Activated CD4-positive, alpha-beta T cell treated with anti-CD3 and anti-CD28 coated beads, Interleukin-2, amount 50 U/mL, for 1 hour (primary cell): ENCODE measurements at regions not wholly inside any gene's neighbourhood (a gene's known extent, or its start where the extent isn't known, plus 50 kb on each side); places are given as distances from the start of the nearest gene placed in this dataset.
A peak's percentile ranks its signal among the peaks of the same experiment; 100 is the strongest.
"Not testable (repeated sequence)": the region's sequence is repeated elsewhere in the genome, so short reads cannot be mapped to it uniquely, and the experiment has no call there.

Source experiments
- DNase-seq: peaks from one replicate; pipeline ENCODE4 v3.0.0-alpha.2; 2020

DNA sequence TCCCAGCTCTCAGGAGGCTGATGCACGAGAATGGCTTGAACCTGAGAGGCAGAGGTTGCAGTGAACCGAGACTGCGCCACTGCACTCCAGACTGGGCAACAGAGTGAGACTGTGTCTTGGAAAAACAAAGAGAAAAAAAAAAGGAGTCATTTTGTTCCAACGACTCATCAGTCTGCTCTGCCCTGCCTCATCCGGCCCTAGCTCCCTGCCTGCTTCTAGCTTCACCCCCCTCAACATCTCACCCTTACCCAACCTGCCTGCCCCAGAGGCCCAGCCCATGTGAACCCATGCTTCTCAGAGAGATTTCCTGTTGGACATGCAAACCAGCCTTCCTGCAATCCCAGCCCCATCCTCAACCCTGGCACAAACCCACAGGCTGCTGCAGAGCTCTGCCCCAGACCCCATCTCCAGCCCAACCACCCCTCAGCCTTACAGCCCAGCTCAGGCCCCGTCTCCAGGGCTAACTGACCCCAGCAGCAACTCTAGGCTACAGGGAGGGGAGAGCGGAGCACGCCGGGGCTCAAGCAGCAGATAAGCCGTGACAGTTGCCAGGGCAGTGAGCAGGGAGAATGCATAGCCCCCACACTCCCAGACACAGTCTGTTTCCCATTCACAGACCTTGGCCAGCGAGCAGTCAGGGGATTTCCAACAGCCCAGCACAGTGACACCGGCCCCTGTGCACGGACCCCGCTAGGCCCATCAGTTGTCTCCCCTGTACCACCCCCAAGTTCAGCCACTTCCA, 86.0 kb upstream of the KCTD7 start:
- DNase-seq: no peak

DNA sequence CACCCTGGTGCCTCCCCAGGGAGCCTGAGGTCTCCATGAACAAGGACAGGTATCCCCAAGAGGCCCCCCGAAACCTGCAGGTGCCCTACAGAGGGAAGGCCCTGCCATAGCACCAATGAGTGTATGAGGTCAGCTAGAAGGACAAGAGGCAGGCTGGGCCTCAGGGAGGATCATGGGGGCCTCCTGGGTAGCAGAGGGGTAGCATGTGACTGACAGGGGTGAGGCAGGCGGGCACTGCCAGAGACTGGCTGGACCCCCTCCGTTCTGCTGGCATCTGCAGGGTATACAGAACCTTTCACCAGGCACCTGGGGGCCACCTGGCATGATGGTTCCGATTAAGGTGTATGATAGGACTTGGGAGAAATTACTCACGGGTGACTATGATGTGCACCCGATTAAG, 79.2 kb upstream of the KCTD7 start:
- no peak for DNase-seq

DNA sequence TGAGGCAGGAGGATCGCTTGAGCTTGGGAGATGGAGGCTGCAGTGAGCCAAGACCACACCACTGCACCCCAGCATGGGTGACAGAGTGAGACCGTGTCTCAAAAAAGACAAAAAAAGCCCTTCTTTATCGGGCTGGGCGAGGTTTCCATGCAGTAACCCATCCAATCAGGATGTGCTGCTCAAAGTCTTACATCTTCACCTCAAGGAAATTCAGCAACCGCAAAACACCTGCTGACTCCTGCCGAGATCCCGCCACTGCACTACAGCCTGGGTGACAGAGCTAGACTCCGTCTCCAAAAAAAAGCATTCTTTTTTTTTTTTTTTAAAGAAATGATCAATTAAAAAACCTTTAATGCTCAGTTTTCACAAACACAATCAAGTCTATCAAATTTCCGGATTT, 75.7 kb upstream of the KCTD7 start:
- no peak for DNase-seq

DNA sequence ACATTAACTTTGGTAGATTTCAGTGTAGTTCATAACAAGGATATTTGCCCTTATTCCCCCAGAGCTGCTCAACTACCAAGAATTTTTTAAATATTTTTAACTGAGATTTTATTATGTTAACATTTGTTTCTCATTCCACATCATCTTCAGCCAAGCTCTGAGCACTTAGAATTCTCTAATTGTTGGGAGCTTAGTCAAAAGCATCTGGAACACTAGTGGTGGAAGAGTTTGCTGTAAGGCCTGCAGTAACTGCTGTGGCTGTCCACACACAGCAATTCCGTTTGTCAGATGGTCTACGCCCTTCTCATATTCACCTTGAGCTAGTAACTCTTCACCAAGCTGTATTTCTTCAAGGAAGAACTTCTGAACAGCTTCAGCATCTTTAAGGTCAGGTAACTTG, 75.0 kb upstream of the KCTD7 start:
- not testable (repeated sequence) for DNase-seq

DNA sequence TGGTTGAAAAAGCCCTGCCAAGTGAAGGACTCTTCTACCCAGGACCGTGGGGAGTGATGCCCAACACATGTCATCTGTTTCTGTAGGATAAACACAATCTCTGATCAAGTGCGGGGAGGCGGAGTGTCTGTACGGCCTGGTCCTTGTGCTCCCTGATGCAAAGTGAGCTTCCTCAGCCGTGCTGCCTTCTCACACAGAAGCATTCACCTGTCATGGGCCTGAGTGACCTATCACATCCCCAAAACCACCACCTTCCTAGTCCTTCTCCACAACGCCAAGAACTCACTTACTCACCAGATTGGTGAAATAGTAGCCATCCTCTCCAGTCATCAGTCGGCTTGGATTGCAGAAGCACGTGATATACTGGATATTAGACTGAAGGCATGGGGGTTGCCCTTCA, 74.4 kb upstream of the KCTD7 start:
- DNase-seq: not testable (repeated sequence)

DNA sequence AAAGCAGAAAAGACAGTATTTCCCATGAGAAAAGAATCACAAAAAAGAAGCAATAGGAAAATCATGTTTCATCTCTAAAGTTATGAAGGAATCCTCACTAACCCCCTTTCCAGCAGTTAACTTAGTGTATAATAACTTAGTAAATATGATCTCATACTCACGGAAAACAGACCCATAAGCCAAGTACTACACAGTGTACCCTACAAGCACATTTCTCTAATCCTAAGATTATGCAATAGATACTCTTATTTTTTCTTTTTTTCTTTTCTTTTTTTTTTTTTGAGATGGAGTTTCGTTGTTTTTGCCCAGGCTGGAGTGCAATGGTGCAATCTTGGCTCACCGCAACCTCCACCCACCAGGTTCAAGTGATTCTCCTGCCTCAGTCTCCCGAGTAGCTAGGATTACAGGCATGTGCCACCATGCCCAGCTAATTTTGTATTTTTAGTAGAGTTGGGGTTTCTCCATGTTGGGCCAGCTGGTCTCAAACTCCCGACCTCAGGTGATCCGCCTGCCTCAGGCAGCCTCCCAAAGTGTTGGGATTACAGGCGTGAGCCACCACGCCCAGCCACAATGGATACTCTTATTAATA, 73.7 kb upstream of the KCTD7 start:
- not testable (repeated sequence) for DNase-seq

DNA sequence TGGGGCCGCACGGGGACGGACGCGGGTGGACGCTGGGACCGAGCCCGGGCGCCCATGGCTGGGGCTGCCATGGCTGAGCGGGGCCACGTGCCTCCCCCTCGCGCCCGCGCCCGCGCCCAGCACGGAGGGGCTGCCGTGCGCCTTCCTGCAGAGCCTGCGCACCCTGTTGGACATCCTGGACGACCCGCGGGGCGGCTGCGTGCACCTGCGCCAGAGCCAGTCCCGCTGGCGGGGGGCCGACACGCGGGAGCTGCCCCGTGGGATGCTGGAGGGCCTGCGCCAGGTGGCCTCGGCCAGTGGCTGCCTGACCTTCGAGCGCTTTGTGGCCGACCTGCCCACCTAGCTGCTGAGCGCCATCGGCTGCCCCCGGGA, 72.5 kb upstream of the KCTD7 start:
- DNase-seq: no peak

DNA sequence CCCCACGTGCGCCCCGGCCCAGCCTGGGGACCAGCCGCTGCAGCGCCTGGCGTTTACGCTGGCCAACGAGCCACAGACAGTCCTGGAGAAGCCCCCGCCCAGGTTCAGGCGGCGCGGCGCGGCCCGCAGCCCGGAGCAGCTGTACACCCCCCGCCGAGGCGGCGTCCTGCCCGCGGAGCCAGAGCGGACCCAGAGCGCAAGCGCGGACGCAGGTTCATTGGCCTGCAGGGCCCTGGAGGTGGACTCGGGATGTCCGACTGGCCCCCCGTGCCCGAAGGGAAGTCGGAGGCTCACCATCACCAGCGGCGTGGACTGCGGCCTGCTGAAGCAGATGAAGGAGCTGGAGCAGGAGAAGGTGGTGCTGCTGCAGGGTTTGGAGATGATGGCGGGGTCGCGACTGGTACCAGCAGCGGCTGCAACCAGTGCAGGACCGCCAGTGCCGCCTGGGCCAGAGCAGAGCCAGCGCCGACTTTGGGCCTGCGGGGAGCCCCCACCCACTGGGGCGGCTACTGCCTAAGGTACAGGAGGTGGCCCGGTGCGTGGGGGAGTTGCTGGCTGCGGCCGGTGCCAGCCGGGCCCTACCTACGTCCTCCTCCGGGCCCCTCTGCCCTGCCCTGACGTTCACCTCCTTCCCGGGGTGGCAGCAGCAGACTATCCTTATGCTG, 72.0 kb upstream of the KCTD7 start:
- DNase-seq: no peak

DNA sequence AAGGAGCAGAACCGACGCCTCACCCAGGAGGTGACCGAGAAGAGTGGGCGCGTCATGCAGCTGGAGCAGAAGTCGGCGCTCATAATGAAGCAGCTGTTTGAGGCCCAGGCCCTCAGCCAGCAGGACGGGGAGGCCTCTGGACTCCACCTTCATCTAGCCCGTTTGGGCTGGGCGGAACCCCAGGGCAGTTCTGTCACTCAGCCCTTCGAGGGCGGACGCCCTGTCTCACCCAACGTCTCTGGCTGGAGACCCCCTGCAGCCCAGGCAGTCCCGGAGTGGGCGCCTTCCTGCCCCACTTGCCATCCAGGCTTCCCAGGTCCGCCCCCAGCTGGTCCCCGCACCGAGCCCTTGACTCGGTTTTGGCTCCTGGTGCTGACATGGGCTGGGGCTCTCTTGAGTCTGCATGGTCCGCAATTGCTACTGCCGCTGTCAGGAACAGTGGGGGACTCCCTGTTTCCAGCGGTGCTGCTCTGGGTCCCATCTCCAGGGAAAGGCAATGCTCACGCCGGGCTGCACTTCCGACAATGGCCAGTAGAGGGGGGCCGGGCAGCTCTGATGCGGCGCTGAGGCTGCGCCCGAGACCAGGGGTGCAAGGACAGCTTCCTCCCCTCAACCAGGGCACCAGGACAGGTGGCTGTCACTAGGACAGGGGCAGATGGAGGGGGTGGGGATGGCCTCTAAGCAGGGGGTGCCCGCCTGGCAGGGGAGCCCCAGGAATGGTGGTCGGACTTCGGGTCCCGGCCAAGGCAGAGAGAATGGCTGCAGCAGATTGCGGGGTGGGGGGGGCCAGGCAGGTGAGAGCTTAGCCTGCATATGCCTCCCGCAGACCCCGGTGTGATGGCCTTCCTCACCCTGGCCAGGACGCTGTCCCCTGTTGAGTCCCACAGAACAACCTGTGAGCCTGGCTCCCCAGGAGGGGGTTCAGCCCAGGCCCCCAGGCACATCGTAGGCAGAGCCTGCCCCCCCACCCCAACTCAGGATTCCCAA, 71.2 kb upstream of the KCTD7 start:
- DNase-seq: peak; percentile 79

DNA sequence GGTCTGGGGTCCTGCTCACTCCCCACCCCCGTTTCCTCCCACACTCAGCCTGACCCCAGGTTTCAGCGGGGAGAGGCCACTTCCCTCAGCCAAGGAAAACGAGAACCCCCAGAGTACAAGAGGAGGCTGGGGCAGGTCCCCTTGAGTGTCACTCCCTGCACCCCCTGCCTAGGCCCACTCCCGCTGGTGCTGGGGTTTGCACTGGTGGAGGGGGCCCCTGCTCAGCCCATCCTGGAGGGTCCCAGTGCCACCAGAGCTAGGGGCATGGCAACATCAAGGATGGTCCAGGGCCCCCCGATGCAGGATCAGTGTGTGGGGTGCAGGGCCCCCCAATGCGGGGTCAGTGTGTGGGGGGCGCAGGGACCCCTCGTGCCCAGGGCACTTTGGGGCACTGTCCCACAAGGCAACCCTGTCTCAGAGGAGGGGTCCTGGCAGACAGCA, 70.5 kb upstream of the KCTD7 start:
- no peak for DNase-seq

DNA sequence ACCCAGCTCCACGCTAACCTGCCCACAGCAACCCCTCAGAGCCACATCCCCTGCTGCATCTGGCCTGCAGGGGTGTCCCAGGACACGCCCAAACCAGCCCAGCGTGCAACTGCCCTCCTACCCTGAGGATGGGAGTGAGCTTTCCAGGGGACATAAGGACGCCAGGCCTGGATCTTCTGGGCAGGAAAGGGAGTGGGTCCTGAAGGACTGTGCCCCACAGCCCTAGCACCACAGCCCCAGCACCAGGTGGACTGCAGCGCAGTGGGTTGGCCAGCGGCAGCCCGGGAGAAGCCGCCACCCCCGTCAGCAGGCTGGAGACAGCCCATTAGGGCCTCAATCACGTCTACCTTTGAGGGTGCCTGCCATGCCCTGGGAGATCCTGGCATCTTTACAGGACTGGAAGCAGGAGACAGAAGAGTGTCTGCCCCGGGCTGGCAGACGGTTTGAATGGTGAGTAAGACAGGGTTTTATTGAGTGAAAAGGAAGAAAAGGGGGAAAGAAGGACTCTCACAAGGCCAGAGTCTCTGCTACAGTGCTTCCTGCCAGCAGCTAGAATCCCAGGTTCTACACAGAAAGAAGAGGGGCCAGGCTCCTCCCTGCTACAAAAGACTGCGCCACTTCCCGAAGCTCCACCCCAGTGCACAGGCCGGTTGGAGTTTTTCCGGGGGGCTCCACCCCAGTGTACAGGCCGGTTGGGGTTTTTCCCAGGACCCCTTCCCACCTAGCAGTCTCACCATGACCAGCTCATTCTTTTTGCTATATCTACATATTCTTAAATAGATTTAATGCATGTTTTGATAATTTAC, 69.8 kb upstream of the KCTD7 start:
- DNase-seq: no peak

DNA sequence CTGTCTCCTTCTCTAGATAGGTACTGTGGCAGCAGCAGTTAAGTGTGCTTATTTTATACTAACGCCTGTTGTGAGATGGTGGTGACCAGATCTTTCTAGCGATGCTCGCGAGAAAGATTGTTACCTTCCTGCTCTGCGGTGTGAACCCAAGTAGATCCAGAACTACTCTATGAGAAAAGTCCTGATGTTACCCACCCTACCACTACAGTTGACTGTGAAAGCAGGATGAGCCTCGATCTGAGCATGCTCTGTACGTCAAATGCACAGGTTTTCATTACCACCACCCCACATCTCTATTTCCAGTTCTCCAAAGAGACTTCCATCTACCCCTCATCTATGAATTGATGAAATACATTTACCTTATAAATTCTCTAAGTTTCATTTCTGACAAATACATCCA, 64.6 kb upstream of the KCTD7 start:
- DNase-seq: no peak

DNA sequence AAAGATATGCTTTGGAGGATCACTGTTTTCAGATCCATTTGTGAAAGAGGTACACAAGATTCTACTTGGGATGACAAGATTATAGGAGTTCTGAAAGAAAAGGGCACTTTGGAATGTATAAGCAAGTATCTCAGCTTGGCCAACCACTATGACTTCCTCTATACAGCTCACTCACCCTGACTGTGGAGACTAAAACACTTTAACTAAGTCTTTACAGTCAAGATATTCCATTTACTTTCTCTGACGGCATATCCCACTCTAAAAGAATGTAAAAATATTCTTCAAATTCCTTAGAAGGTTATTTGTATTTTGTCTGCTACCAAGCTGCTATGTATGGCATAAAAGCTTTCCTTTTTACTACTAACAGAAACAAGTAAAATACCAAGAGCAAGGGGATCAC, 58.5 kb upstream of the KCTD7 start:
- not testable (repeated sequence) for DNase-seq

DNA sequence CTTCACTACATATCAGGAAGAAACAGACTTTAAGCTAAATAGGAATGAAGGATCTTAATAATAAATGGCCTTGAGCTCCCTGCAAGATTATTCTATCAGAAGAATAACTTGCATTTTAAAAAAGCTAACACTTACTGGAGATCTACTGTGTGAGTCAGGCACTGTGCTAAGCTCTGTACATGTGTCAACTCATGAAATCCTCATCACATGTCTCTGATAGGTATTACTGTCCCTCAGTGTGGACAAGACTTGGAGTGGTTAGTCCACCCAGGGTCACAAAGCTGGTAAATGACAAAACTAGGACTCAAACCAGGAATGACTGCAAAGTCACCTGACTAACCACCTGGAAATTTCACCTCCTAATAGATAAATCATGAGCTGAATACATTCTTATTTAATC, 57.1 kb upstream of the KCTD7 start:
- no peak for DNase-seq

DNA sequence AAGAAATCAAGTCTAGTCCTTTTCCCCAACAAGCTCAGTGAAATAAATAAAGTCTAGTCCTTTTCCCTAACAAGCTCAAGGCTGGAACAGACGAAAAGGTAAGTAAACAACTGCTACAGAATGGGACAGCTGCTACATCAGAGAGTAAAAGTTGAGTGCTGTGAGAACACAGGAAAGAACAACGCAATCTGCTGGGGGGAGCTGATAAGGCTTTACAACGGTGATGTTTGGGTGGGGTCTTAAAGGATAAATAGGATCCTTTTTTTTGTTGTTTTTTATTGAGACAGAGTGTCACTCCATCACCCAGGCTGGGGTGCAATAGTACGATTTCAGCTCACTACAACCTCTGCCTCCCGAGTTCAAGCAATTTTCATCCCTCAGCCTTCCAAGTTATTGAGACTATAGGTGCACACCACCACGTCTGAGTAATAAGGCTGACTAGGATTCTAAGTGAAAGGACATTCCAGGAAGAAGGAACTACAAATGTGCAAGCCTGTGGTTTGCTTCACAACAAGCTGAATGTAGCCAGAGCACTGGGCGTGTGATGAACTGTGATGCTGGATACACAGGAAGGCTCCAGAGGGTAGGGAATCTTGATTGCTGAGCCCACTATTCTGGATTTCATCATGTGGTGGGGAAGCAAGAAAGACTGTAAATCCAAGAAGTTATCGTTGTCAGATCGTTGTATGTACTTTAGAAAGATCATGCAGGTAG, 54.7 kb upstream of the KCTD7 start:
- not testable (repeated sequence) for DNase-seq

DNA sequence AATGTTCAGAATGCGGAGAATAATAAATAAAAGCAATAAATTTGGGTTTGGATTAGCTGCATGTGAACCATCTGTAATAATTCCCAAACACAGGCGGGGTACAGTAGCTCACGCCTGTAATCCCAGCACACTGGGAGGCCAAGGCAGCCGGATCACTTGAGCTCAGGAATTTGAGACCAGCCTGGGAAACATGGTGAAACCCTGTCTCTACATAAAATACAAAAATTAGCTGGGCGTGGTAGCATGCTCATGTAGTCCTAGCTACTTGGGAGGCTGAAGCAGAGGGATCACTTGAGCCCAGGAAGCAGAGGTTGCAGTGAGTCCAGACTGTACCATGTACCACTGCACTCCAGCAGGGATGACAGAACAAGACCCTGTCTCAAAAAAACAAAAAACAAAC, 53.9 kb upstream of the KCTD7 start:
- DNase-seq: not testable (repeated sequence)

DNA sequence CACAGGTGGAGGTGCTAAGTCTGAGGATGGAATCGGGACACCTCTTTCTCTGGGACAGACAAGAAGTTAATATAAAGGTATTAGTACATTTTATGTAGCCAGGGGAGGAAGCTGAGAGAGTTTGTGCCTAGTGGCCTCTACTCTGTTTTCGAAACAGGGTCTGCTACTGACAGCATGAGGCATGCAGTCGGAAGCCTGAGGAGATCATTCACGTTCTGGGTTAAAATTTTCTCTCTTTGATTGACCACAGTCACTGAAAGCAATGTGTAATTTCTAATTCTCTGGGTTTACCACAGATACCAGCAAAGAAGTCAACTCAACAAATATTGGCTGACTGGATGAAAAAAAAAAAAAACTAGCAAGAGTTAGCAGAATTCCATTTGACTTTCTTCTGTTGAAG, 53.3 kb upstream of the KCTD7 start:
- no peak for DNase-seq

DNA sequence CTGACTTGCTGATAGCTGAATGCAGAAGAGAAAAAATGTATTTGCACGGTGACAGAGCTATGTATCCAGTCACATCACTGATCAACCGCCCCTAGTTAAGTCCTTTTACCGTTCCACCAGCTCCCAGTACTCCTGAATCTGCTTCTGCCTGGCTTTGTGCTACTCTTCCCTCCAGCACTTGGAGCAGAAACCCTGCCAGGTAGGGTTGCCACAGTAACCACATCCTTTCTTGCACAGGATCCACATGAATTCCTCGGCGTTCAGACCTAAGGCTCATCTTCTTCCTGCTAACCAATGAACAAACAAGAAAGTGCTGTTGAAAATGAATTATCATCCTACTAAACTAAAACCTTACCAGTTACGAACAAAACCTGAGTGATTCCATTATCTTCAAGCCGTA, 52.0 kb upstream of the KCTD7 start:
- DNase-seq: no peak
